SK-N-SH treated with all-trans-retinoic acid at 6 μM for 48 hours (cell line): ENCODE measurements at regions not wholly inside any gene's neighbourhood (a gene's known extent, or its start where the extent isn't known, plus 50 kb on each side); places are given as distances from the start of the nearest gene placed in this dataset.

Experiments
- ARNTL ChIP-seq: fragments of 450-650 bp; formaldehyde crosslinking; IDR thresholded peaks from 2 replicates; pipeline ENCODE4 v1.5.0; 2020; ENCODE audit warnings: low read depth, mild to moderate bottlenecking, moderate library complexity, borderline replicate concordance
- BACH2 ChIP-seq: fragments of 250-450 bp; sonication (Bioruptor Pico); IDR thresholded peaks from 2 replicates; pipeline ENCODE4 v1.9.0; 2021; ENCODE audit warnings: mild to moderate bottlenecking, borderline replicate concordance
- CREB5 ChIP-seq: fragments of 250-450 bp; sonication (Bioruptor Pico); IDR thresholded peaks from 2 replicates; pipeline ENCODE4 v1.5.1; 2020; ENCODE audit warnings: low read depth, mild to moderate bottlenecking, moderate library complexity
- GLIS3 ChIP-seq: fragments of 250-450 bp; sonication (Bioruptor Pico); IDR thresholded peaks from 2 replicates; pipeline ENCODE4 v1.5.0; 2020; ENCODE audit warnings: mild to moderate bottlenecking, moderate library complexity
- ISL1 ChIP-seq: fragments of 250-450 bp; sonication (Bioruptor Pico); IDR thresholded peaks from 2 replicates; pipeline ENCODE4 v2.1.2; 2022; ENCODE audit warnings: mild to moderate bottlenecking, moderate library complexity
- PATZ1 ChIP-seq: fragments of 250-450 bp; sonication (Bioruptor Pico); IDR thresholded peaks from 2 replicates; pipeline ENCODE4 v1.8.0; 2020; ENCODE audit warnings: mild to moderate bottlenecking, moderate library complexity, borderline replicate concordance
- PPARA ChIP-seq: fragments of 250-450 bp; sonication (Bioruptor Pico); IDR thresholded peaks from 2 replicates; pipeline ENCODE4 v1.5.0; 2020; ENCODE audit warnings: mild to moderate bottlenecking, borderline replicate concordance
- SNAI2 ChIP-seq: fragments of 250-450 bp; sonication (Bioruptor Pico); IDR thresholded peaks from 2 replicates; pipeline ENCODE4 v1.5.0; 2020; ENCODE audit warnings: mild to moderate bottlenecking, moderate library complexity
- TCF4 ChIP-seq: fragments of 250-450 bp; sonication (Bioruptor Pico); IDR thresholded peaks from 2 replicates; pipeline ENCODE4 v1.8.0; 2021; ENCODE audit warnings: mild to moderate bottlenecking, moderate library complexity, borderline replicate concordance
- ZFP3 ChIP-seq: fragments of 250-450 bp; sonication (Bioruptor Pico); IDR thresholded peaks from 2 replicates; pipeline ENCODE4 v1.5.0; 2020; ENCODE audit warnings: mild to moderate bottlenecking, moderate library complexity
- ZFP30 ChIP-seq: fragments of 450-650 bp; formaldehyde crosslinking; IDR thresholded peaks from 2 replicates; pipeline ENCODE4 v1.5.0; 2022; ENCODE audit warnings: mild to moderate bottlenecking, moderate library complexity
- TF ChIP-seq, protein P1 (sequence below): fragments of 250-450 bp; sonication (Bioruptor Pico); IDR thresholded peaks from 2 replicates; pipeline ENCODE4 v1.5.1; 2021; ENCODE audit warnings: mild to moderate bottlenecking, moderate library complexity

- no peak for TF ChIP-seq ZFP30
- no peak for TF ChIP-seq ZFP3 (CRISPR knock-in tag)
- TF ChIP-seq SNAI2, result no peak
- TF ChIP-seq TCF4 (CRISPR knock-in tag), result no peak
- TF ChIP-seq ARNTL (CRISPR knock-in tag), result no peak
- TF ChIP-seq, protein P1, sequence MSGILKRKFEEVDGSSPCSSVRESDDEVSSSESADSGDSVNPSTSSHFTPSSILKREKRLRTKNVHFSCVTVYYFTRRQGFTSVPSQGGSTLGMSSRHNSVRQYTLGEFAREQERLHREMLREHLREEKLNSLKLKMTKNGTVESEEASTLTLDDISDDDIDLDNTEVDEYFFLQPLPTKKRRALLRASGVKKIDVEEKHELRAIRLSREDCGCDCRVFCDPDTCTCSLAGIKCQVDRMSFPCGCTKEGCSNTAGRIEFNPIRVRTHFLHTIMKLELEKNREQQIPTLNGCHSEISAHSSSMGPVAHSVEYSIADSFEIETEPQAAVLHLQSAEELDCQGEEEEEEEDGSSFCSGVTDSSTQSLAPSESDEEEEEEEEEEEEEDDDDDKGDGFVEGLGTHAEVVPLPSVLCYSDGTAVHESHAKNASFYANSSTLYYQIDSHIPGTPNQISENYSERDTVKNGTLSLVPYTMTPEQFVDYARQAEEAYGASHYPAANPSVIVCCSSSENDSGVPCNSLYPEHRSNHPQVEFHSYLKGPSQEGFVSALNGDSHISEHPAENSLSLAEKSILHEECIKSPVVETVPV (CRISPR knock-in tag), result no peak
- no peak for TF ChIP-seq PATZ1 (CRISPR knock-in tag)
- no peak for TF ChIP-seq PPARA (CRISPR knock-in tag)
- no peak for TF ChIP-seq BACH2 (CRISPR knock-in tag)
- no peak for TF ChIP-seq ISL1 (CRISPR knock-in tag)
- TF ChIP-seq GLIS3 (CRISPR knock-in tag), result no peak
- TF ChIP-seq CREB5 (CRISPR knock-in tag), result no peak
These were observed 175.5 kb downstream of the CCDC59 start for GRCh38 chr12:82182601-82183190.
